HK-2 (cell line): ENCODE measurements at regions not wholly inside any gene's neighbourhood (a gene's known extent, or its start where the extent isn't known, plus 50 kb on each side); places are given as distances from the start of the nearest gene placed in this dataset.

Source experiments
- DNase-seq: peaks from one replicate; pipeline ENCODE4 v3.0.0-alpha.2; 2018; ENCODE audit not compliant: unreplicated experiment

GRCh38 chr7:16232273-16232672, 189.1 kb downstream of the CRPPA start:
- DNase-seq = no peak

GRCh38 chr7:16223963-16224707, 197.2 kb downstream of the CRPPA start:
- DNase-seq = peak; percentile 3

- DNase-seq = no peak
These were observed 208.7 kb downstream of the CRPPA start for GRCh38 chr7:16212610-16213009.

- DNase-seq = no peak
These were observed 209.3 kb downstream of the CRPPA start for GRCh38 chr7:16212032-16212431.

- DNase-seq = no peak
These were observed 209.9 kb downstream of the CRPPA start for GRCh38 chr7:16211402-16211925.

- DNase-seq = no peak
These were observed 211.2 kb downstream of the CRPPA start for GRCh38 chr7:16210171-16210570.

GRCh38 chr7:16207321-16207720, 214.0 kb downstream of the CRPPA start:
- DNase-seq = no peak

- DNase-seq = no peak
These were observed 215.9 kb downstream of the CRPPA start for GRCh38 chr7:16205466-16205865.

GRCh38 chr7:16204953-16205352, 216.4 kb downstream of the CRPPA start:
- DNase-seq = no peak

GRCh38 chr7:16203065-16203464, 218.3 kb downstream of the CRPPA start:
- DNase-seq = no peak

- no peak for DNase-seq
These were observed 219.0 kb downstream of the CRPPA start for GRCh38 chr7:16202303-16202702.

- DNase-seq = no peak
These were observed 220.7 kb downstream of the CRPPA start for GRCh38 chr7:16200591-16200990.

- no peak for DNase-seq
These were observed 227.7 kb downstream of the CRPPA start for GRCh38 chr7:16193631-16194030.

GRCh38 chr7:16189026-16189715, 232.2 kb downstream of the CRPPA start:
- DNase-seq = no peak

GRCh38 chr7:16187131-16187530, 234.2 kb downstream of the CRPPA start:
- DNase-seq = no peak

GRCh38 chr7:16178585-16178984, 242.8 kb downstream of the CRPPA start:
- no peak for DNase-seq

- DNase-seq = no peak
These were observed 243.2 kb downstream of the CRPPA start for GRCh38 chr7:16178092-16178491.

- DNase-seq = no peak
These were observed 247.1 kb downstream of the CRPPA start for GRCh38 chr7:16174253-16174652.

- no peak for DNase-seq
These were observed 249.0 kb downstream of the CRPPA start for GRCh38 chr7:16172366-16172765.

GRCh38 chr7:16171928-16172327, 249.4 kb downstream of the CRPPA start:
- DNase-seq = no peak

GRCh38 chr7:16170671-16171070, 250.7 kb downstream of the CRPPA start:
- no peak for DNase-seq

- no peak for DNase-seq
These were observed 251.8 kb downstream of the CRPPA start for GRCh38 chr7:16169537-16169936.

GRCh38 chr7:16167526-16167925, 253.8 kb downstream of the CRPPA start:
- DNase-seq = no peak
